ENCODE measurements at regions not wholly inside any gene's neighbourhood (a gene's known extent, or its start where the extent isn't known, plus 50 kb on each side); places are given as distances from the start of the nearest gene placed in this dataset.

- TF ChIP-seq POLR2A (IDR thresholded peaks at IDR 0.05) (no peak), CTCF (IDR thresholded peaks at IDR 0.05) (no peak), EP300 (IDR thresholded peaks at IDR 0.05) (no peak), POLR2AphosphoS5 (IDR thresholded peaks at IDR 0.05) (no peak)
Measured at GRCh38 chr7:68433462-68434070, 1164.7 kb upstream of the AUTS2 start.

All from gastroesophageal sphincter (tissue), 3 donors.